Osteoblast (primary cell): ENCODE measurements at regions not wholly inside any gene's neighbourhood (a gene's known extent, or its start where the extent isn't known, plus 50 kb on each side); places are given as distances from the start of the nearest gene placed in this dataset.

Experiments used
- DNase-seq: peaks from one replicate; pipeline ENCODE4 v3.0.0; 2011; ENCODE audit warnings: low spot score, mixed read lengths; ENCODE audit not compliant: insufficient read length; ENCODE audit errors: missing footprints
- H2AFZ ChIP-seq: 2 replicates; pipeline ENCODE4 v1.6.0; 2011; ENCODE audit warnings: mild to moderate bottlenecking, low read length
- H3K27ac ChIP-seq: 2 replicates; pipeline ENCODE4 v1.5.1; 2011; ENCODE audit warnings: mild to moderate bottlenecking, low read depth, low read length, moderate library complexity
- H3K27me3 ChIP-seq: 2 replicates; pipeline ENCODE4 v1.6.0; 2012; ENCODE audit warnings: mild to moderate bottlenecking, control low read depth, inconsistent platforms, low read length, moderate library complexity; ENCODE audit not compliant: insufficient read depth
- H3K36me3 ChIP-seq: 2 replicates; pipeline ENCODE4 v1.5.1; 2011; ENCODE audit warnings: mild to moderate bottlenecking, low read length, control low read depth, moderate library complexity; ENCODE audit not compliant: insufficient read depth
- H3K4me1 ChIP-seq: 2 replicates; pipeline ENCODE4 v1.5.1; 2011; ENCODE audit warnings: mild to moderate bottlenecking, low read length, control low read depth, moderate library complexity; ENCODE audit not compliant: insufficient read depth
- H3K4me2 ChIP-seq: 2 replicates; pipeline ENCODE4 v1.6.0; 2011; ENCODE audit warnings: mild to moderate bottlenecking, low read length; ENCODE audit not compliant: insufficient read depth
- H3K4me3 ChIP-seq: fragments of 200-600 bp; sonication (generic); 3 replicates; pipeline ENCODE4 v1.5.1; 2012; ENCODE audit warnings: mild to moderate bottlenecking, low read length, inconsistent platforms; ENCODE audit not compliant: insufficient read depth
- H3K79me2 ChIP-seq: 2 replicates; pipeline ENCODE4 v1.6.0; 2012; ENCODE audit warnings: mild to moderate bottlenecking, low read length, control low read depth, inconsistent platforms; ENCODE audit not compliant: insufficient read depth
- H3K9me3 ChIP-seq: 2 replicates; pipeline ENCODE4 v1.5.1; 2011; ENCODE audit warnings: low read depth, low read length, control low read depth
- H4K20me1 ChIP-seq: 2 replicates; pipeline ENCODE4 v1.6.0; 2012; ENCODE audit warnings: mild to moderate bottlenecking, low read length, control low read depth; ENCODE audit not compliant: insufficient read depth
- TF ChIP-seq, protein P1 (sequence below): IDR thresholded peaks from 2 replicates; pipeline ENCODE4 v1.5.1; 2011; ENCODE audit warnings: mild to moderate bottlenecking, low read depth, low read length, moderate library complexity; ENCODE audit errors: extremely low read depth

DNA sequence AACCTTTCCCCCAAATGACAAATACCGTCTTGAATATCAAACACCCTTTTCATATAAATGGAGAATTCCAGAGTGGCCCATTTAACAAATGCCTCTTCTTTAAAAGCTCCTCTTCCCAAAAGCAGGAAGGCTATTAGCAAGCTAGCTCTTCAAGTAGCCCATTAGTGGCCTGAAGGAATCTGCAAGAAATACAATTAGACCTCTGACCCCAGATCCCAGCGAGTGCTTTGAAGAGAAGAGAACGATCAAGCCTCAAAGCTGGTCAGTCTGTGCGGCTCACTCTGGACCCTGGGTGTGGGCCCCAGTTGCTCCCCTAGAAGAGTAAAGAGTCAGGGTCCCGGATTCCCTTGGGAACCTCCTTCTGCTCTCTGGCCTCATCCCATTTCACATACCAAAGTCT, 325.6 kb downstream of the NUAK1 start:
- H3K4me3 ChIP-seq, result no peak overlapping the region
- no peaks in the 10 kb centered on the region for H3K27me3 ChIP-seq
- H3K27ac ChIP-seq, result no peak overlapping the region
- H3K4me2 ChIP-seq, result no peak overlapping the region
- H4K20me1 ChIP-seq, result no peaks in the 10 kb centered on the region
- no peaks in the 10 kb centered on the region for H3K4me1 ChIP-seq
- no peaks in the 10 kb centered on the region for H3K9me3 ChIP-seq
- TF ChIP-seq, protein P1, sequence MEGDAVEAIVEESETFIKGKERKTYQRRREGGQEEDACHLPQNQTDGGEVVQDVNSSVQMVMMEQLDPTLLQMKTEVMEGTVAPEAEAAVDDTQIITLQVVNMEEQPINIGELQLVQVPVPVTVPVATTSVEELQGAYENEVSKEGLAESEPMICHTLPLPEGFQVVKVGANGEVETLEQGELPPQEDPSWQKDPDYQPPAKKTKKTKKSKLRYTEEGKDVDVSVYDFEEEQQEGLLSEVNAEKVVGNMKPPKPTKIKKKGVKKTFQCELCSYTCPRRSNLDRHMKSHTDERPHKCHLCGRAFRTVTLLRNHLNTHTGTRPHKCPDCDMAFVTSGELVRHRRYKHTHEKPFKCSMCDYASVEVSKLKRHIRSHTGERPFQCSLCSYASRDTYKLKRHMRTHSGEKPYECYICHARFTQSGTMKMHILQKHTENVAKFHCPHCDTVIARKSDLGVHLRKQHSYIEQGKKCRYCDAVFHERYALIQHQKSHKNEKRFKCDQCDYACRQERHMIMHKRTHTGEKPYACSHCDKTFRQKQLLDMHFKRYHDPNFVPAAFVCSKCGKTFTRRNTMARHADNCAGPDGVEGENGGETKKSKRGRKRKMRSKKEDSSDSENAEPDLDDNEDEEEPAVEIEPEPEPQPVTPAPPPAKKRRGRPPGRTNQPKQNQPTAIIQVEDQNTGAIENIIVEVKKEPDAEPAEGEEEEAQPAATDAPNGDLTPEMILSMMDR, result no peak
- no peak for DNase-seq
- no peak overlapping the region for H2AFZ ChIP-seq
- H3K36me3 ChIP-seq, result no peaks in the 10 kb centered on the region
- no peaks in the 10 kb centered on the region for H3K79me2 ChIP-seq

DNA sequence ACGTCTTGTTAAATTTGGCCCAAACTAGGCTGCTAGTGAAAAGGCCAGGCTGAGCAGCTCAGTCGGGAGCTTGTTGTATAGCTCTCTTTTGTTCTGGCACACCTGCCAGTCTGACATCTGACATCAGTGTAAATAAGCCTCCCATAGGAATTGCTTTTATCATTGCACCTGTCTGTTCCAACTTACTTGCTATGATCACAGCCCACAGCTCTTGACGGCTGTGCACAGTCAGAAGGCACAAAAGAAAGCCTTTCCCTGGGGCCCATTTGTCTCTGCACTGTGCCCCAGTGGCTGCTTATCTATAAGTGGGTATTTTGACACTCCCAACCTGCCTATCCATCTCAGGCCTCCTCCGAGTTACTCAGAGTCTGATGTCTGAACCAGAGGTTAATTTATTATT, 324.5 kb downstream of the NUAK1 start:
- Histone ChIP-seq H4K20me1 (no peaks in the 10 kb centered on the region), H3K4me2 (no peak overlapping the region), H3K27ac (no peak overlapping the region), H3K9me3 (no peaks in the 10 kb centered on the region), H3K36me3 (no peaks in the 10 kb centered on the region), H2AFZ (no peak overlapping the region), H3K4me3 (no peak overlapping the region), H3K4me1 (no peaks in the 10 kb centered on the region), H3K79me2 (no peaks in the 10 kb centered on the region), H3K27me3 (no peaks in the 10 kb centered on the region)
- TF ChIP-seq, protein P1, result no peak
- DNase-seq, result no peak

DNA sequence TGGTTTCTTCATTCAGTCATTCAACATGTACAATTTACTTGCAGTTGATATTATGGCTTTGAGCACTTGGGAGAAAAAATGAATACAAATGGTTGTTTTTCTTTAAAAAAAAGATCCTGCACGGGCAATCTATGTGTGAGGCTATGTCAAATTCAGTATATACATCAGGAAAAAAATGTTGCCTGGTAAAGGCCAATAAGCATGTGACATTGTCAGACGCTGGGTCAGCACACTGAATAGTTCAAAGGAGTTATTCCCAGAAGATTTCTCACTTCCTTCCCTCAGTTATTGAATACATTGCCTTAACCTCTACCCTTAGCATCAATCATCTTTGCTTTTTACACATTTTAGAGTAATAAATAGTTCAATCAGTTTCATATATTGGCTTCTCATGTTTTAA, 319.2 kb downstream of the NUAK1 start:
- Histone ChIP-seq H3K27ac (no peak overlapping the region), H4K20me1 (no peaks in the 10 kb centered on the region), H3K4me2 (no peak overlapping the region), H3K9me3 (no peaks in the 10 kb centered on the region), H3K27me3 (no peaks in the 10 kb centered on the region), H3K4me3 (no peak overlapping the region), H3K36me3 (no peaks in the 10 kb centered on the region), H2AFZ (no peak overlapping the region), H3K4me1 (no peaks in the 10 kb centered on the region), H3K79me2 (no peaks in the 10 kb centered on the region)
- TF ChIP-seq, protein P1, result no peak
- DNase-seq, result no peak

DNA sequence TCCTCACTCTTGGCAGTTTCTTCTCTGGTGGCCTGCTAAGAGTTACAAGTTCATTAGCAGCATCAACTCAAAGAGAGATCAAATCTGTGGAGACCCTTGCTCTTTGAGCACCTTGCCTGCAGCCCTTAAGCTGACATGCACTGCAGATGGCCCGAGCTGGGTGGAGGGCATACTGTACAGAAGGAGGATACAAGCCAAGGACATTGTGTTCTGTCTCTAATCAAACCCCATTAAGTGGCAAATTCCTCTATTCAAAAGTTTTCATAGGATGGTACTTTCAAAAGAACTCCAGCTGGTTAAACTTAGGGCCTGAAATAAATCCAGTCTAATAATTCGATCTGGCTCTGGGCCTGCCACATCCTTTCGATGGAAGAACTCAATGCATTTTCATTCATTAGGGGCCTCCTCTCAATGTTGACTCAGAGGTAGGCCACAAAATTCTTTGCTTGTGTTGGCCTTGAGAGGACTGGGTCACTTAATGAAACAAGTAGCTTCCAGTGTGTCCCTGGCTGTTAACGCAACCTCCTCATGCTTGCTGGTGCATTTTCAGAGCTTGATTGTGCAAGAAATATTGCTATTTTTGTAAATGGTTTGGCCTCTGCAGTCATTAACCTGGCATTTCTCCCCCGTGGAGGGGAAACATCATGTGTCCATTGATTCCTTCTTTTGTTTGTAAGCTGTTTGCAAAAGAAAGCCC, 318.2 kb downstream of the NUAK1 start:
- no peaks in the 10 kb centered on the region for H3K36me3 ChIP-seq
- no peaks in the 10 kb centered on the region for H3K9me3 ChIP-seq
- H3K4me3 ChIP-seq, result no peak overlapping the region
- H3K4me1 ChIP-seq, result no peaks in the 10 kb centered on the region
- TF ChIP-seq, protein P1, result no peak
- no peak overlapping the region for H3K27ac ChIP-seq
- no peaks in the 10 kb centered on the region for H4K20me1 ChIP-seq
- no peak for DNase-seq
- no peaks in the 10 kb centered on the region for H3K79me2 ChIP-seq
- no peak overlapping the region for H2AFZ ChIP-seq
- H3K4me2 ChIP-seq, result no peak overlapping the region
- no peaks in the 10 kb centered on the region for H3K27me3 ChIP-seq
